K562 (cell line): ENCODE measurements at regions not wholly inside any gene's neighbourhood (a gene's known extent, or its start where the extent isn't known, plus 50 kb on each side); places are given as distances from the start of the nearest gene placed in this dataset.
A peak's percentile ranks its signal among the peaks of the same experiment; 100 is the strongest.

Experiments used
- ATAC-seq: fragments of 200-7000 bp; cut with Tn5 transposase; 3 replicates; pipeline ENCODE4 v1.9.1; 2020; ENCODE audit warnings: moderate library complexity
- BruUV-seq: library from RNA; stranded (reverse); fragments of 400-500 nt; replicated peaks from 2 replicates; lab custom pipeline; 2021; lab: Mats Ljungman, UMichigan
- CTCF ChIA-PET: fragments of 300-600 bp; formaldehyde crosslinking; extraction: SDS; loops from one replicate; lab custom pipeline; 2021; ENCODE audit warnings: low intra/inter-chr PET ratio; lab: Yijun Ruan, JAX
- POLR2A ChIA-PET: fragments of 300-600, 350-650 bp; sonication (Branson Sonifier 250); formaldehyde crosslinking; extraction: SDS; loops from one replicate; lab custom pipeline; 2021; ENCODE audit warnings: antibody characterized with exemption, inconsistent platforms; lab: Yijun Ruan, JAX
- DNase-seq, 4 experiments: peaks; one replicate each; pipeline versions ENCODE4 v3.0.0 to v3.0.0-alpha.2; 2011 to 2018; ENCODE audit warnings: low spot score in 3 of 4, mixed read lengths in 3 of 4; ENCODE audit errors: extremely low read depth in 1 of 4
- FAIRE-seq: peaks from 2 replicates; lab custom pipeline; 2011; peaks lifted over from hg19 to GRCh38; lab: Jason Lieb, UNC
- H2AFZ ChIP-seq: 2 replicates; pipeline ENCODE4 v1.6.0; 2011; ENCODE audit warnings: low read depth, low read length, control low read depth, inconsistent platforms
- H3K27ac ChIP-seq: fragments of 200-600 bp; 3 replicates; pipeline ENCODE4 v1.8.0; 2011; ENCODE audit warnings: low read depth, mild to moderate bottlenecking, control low read depth, inconsistent platforms, low read length, moderate library complexity, mixed read lengths; ENCODE audit errors: extremely low read depth
- H3K27me3 ChIP-seq, 2 experiments: fragments of 300-600 bp in 1 of 2; 2 replicates in 1 of 2; 3 replicates in 1 of 2; pipeline versions ENCODE4 v1.6.0 to v1.8.0; 2011; ENCODE audit warnings: inconsistent platforms in 2 of 2, low read length in 2 of 2, mild to moderate bottlenecking in 1 of 2, mixed read lengths in 1 of 2, moderate library complexity in 1 of 2; ENCODE audit not compliant: control insufficient read depth in 2 of 2, insufficient read depth in 2 of 2
- H3K36me3 ChIP-seq: fragments of 300-600 bp; 3 replicates; pipeline ENCODE4 v1.8.0; 2011; ENCODE audit warnings: mild to moderate bottlenecking, low read length, inconsistent platforms; ENCODE audit not compliant: control insufficient read depth, insufficient read depth
- H3K4me1 ChIP-seq, 2 experiments: fragments of 200-600 bp in 1 of 2; replicated peaks in 1 of 2; 2 replicates in 1 of 2; 3 replicates in 1 of 2; pipeline versions ENCODE4 v1.5.1 to v1.8.0; 2011; ENCODE audit warnings: inconsistent platforms in 2 of 2, low read length in 2 of 2, mild to moderate bottlenecking in 1 of 2, mixed read lengths in 1 of 2, moderate library complexity in 1 of 2; ENCODE audit not compliant: control insufficient read depth in 2 of 2, insufficient read depth in 2 of 2
- H3K4me2 ChIP-seq: 2 replicates; pipeline ENCODE4 v1.6.1; 2011; ENCODE audit warnings: low read length, control low read depth, inconsistent platforms, mixed read lengths; ENCODE audit not compliant: insufficient read depth
- H3K4me3 ChIP-seq: fragments of 200-600 bp; sonication (generic), shearing (Covaris generic); 2 replicates; pipeline ENCODE4 v1.5.1; 2016; ENCODE audit warnings: control low read depth, inconsistent platforms
- H3K79me2 ChIP-seq: fragments of 200-600 bp; 3 replicates; pipeline ENCODE4 v1.8.0; 2011; ENCODE audit warnings: low read length, inconsistent platforms; ENCODE audit not compliant: control insufficient read depth, insufficient read depth
- H3K9ac ChIP-seq, 2 experiments: 2 replicates each; pipeline versions ENCODE4 v1.6.0 to v1.6.1; 2011; ENCODE audit warnings: low read depth in 2 of 2, low read length in 2 of 2, control low read depth in 1 of 2, inconsistent platforms in 1 of 2, mild to moderate bottlenecking in 1 of 2, mixed read lengths in 1 of 2; ENCODE audit not compliant: insufficient read depth in 1 of 2
- H3K9me1 ChIP-seq: one replicate; pipeline ENCODE4 v1.6.0; 2011; ENCODE audit warnings: inconsistent platforms, mild to moderate bottlenecking, low read length, moderate library complexity; ENCODE audit not compliant: control insufficient read depth, insufficient read depth
- H3K9me3 ChIP-seq: replicated peaks from 2 replicates; pipeline ENCODE4 v1.5.1; 2011; ENCODE audit warnings: low read depth, low read length, inconsistent platforms; ENCODE audit not compliant: control insufficient read depth, insufficient read depth
- H4K20me1 ChIP-seq: replicated peaks from 2 replicates; pipeline ENCODE4 v1.6.1; 2011; ENCODE audit warnings: low read length, inconsistent platforms, mixed read lengths; ENCODE audit not compliant: control insufficient read depth, insufficient read depth
- ESRRA ChIP-seq: fragments of 450-650 bp; IDR thresholded peaks from 2 replicates; pipeline ENCODE4 v1.6.1; 2014; ENCODE audit warnings: low read depth, mild to moderate bottlenecking, moderate library complexity, borderline replicate concordance
- FOXP1 ChIP-seq: sonication (generic); formaldehyde crosslinking; IDR thresholded peaks from 2 replicates; pipeline ENCODE4 v1.8.0; 2022; ENCODE audit warnings: mild to moderate bottlenecking, missing genetic modification reagents
- JUND ChIP-seq, 2 experiments: IDR thresholded peaks; 2 replicates in 1 of 2; 3 replicates in 1 of 2; pipeline ENCODE4 v1.6.1; 2011; ENCODE audit warnings: borderline replicate concordance in 2 of 2, low read depth in 2 of 2, low read length in 2 of 2, improper control_type of control experiment in 1 of 2, missing biosample characterization in 1 of 2, missing genetic modification characterization in 1 of 2, missing genetic modification reagents in 1 of 2
- MAFG ChIP-seq: fragments of 450-650 bp; conservative IDR thresholded peaks from 2 replicates; pipeline ENCODE4 v1.6.1; 2016; ENCODE audit warnings: missing genetic modification characterization, missing compliant biosample characterization
- PCBP1 ChIP-seq: fragments of 200-400 bp; formaldehyde crosslinking; IDR thresholded peaks from 2 replicates; pipeline ENCODE4 v1.6.1; 2018; ENCODE audit warnings: mild to moderate bottlenecking, low read depth, low read length; ENCODE audit not compliant: poor library complexity, severe bottlenecking
- RBM15 ChIP-seq: fragments of 200-400 bp; formaldehyde crosslinking; IDR thresholded peaks from 2 replicates; pipeline ENCODE4 v1.6.1; 2018; ENCODE audit warnings: mild to moderate bottlenecking, low read length, moderate library complexity; ENCODE audit not compliant: insufficient read depth
- TCF7L2 ChIP-seq: fragments of 150-350 bp; IDR thresholded peaks from 2 replicates; pipeline ENCODE4 v1.6.1; 2016; ENCODE audit warnings: low read depth, mild to moderate bottlenecking, low read length, moderate library complexity
- THAP12 ChIP-seq: fragments of 250-450 bp; sonication (Bioruptor Pico); IDR thresholded peaks from 2 replicates; pipeline ENCODE4 v1.9.0; 2021; ENCODE audit warnings: mild to moderate bottlenecking, inconsistent platforms
- ZFP36 ChIP-seq: fragments of 150-350 bp; IDR thresholded peaks from 2 replicates; pipeline ENCODE4 v1.6.1; 2018; ENCODE audit warnings: low read length, low read depth; ENCODE audit not compliant: partially characterized antibody
- ZNF140 ChIP-seq: fragments of 250-450 bp; sonication (Bioruptor Pico); IDR thresholded peaks from 2 replicates; pipeline ENCODE4 v1.8.0; 2021; ENCODE audit warnings: moderate library complexity, mild to moderate bottlenecking, inconsistent platforms
- ZNF384 ChIP-seq: IDR thresholded peaks from 2 replicates; pipeline ENCODE4 v1.6.1; 2012; ENCODE audit warnings: low read depth, low read length, improper control_type of control experiment
- ZNF583 ChIP-seq: fragments of 250-450 bp; sonication (Bioruptor Pico); IDR thresholded peaks from 2 replicates; pipeline ENCODE4 v1.4.0; 2020
- ZNF740 ChIP-seq, 3 experiments: fragments of 200-800 bp in 1 of 3; sonication (Bioruptor generic) in 1 of 3; sonication (generic) in 1 of 3; formaldehyde crosslinking in 1 of 3; IDR thresholded peaks; 2 replicates each; pipeline versions ENCODE4 v1.6.1 to v1.8.0; 2016 to 2022; ENCODE audit warnings: mild to moderate bottlenecking in 2 of 3, missing compliant biosample characterization in 2 of 3, missing genetic modification characterization in 2 of 3, missing genetic modification reagents in 1 of 3
- WGBS: fragments of 100-300 bp; shearing (Covaris generic); methylation state at CpG from one replicate; pipeline ENCODE4 v1.1.6; 2016; ENCODE audit warnings: low coverage, mixed read lengths; ENCODE audit not compliant: insufficient coverage; ENCODE audit errors: missing lambda C conversion rate; 5-methylcytosine and 5-hydroxymethylcytosine counted together
- in situ Hi-C: fragments of 300-500 bp; cut with MboI; formaldehyde crosslinking; loops from 4 replicates; pipeline ENCODE4 v1.15.0; 2018; ENCODE audit warnings: inconsistent platforms, mixed read lengths
- intact Hi-C: fragments of 100-400 bp; cut with micrococcal nuclease; formaldehyde crosslinking; loops from 2 replicates; pipeline ENCODE4 v1.14.2; 2022
- TF ChIP-seq, protein P1 (sequence below): fragments of 200-800 bp; sonication (Bioruptor generic); IDR thresholded peaks from 2 replicates; pipeline ENCODE4 v1.6.1; 2016; ENCODE audit warnings: missing genetic modification characterization, missing compliant biosample characterization

DNA sequence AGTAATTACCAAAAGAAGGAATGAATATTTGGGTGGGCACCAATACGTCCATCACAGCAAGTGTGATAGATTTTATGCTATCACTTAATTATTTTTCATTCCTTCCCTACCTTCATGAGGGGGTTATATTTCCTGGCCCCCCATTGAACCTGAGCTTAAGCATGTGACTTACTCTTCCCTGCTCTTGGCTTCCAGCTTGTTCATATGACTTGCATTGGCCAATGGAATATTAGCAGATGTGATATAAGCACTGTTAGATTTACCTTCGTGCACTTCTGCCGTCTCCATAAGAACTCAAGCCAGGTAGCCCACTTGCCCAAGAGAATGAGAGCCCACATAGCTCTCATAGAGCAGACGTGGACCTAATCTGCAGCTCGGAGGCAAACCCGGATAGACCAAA, 99.1 kb upstream of the SMARCA2 start:
- no peaks in the 10 kb centered on the region for H3K36me3 ChIP-seq
- no peaks in the 10 kb centered on the region for H3K4me1 ChIP-seq
- no peaks in the 10 kb centered on the region for H3K9me3 ChIP-seq
- no peaks in the 10 kb centered on the region for H3K79me2 ChIP-seq
- H2AFZ ChIP-seq, result no peak overlapping the region; the same call in 1 of the 2 replicates
- POLR2A ChIA-PET, result interaction anchor here (1.3 kb wide), 1 partner anchor 292 kb away, joined by 4 read pairs; no protein-coding TSS in a partner anchor
- H3K4me2 ChIP-seq, result peak overlapping the region; percentile 27; the same call in 1 of the 2 replicates
- no peaks in the 10 kb centered on the region for H4K20me1 ChIP-seq
- BruUV-seq, result no TSS peak
- DNase-seq, result no peak
- ATAC-seq, result no peak
- H3K4me3 ChIP-seq, result no peak overlapping the region
- CTCF ChIA-PET, result no interaction called here
- intact Hi-C loops, result no loop called here
- no peak overlapping the region for H3K9ac ChIP-seq
- in situ Hi-C loops, result no loop called here
- peaks cover 0 to 10% of the 10 kb centered on the region in 2 experiments; a peak in 2 of 5 replicates for H3K27me3 ChIP-seq
- WGBS, result 2% methylated on average over 6 of the region's 6 CpGs
- FAIRE-seq, result no peak
- H3K9me1 ChIP-seq, result no peaks in the 10 kb centered on the region
- H3K27ac ChIP-seq, result no peak overlapping the region
- TF ChIP-seq ZNF740 (CRISPR knock-in tag; IDR thresholded peaks at IDR 0.05), result no peak
- no peak for TF ChIP-seq ZNF740 (tag; IDR thresholded peaks at IDR 0.05)
- no peak for TF ChIP-seq PCBP1
- no peak for TF ChIP-seq ESRRA
- TF ChIP-seq THAP12 (CRISPR knock-in tag), result no peak
- TF ChIP-seq ZFP36, result no peak
- TF ChIP-seq ZNF140, result no peak
- no peak for TF ChIP-seq RBM15
- TF ChIP-seq, protein P1, sequence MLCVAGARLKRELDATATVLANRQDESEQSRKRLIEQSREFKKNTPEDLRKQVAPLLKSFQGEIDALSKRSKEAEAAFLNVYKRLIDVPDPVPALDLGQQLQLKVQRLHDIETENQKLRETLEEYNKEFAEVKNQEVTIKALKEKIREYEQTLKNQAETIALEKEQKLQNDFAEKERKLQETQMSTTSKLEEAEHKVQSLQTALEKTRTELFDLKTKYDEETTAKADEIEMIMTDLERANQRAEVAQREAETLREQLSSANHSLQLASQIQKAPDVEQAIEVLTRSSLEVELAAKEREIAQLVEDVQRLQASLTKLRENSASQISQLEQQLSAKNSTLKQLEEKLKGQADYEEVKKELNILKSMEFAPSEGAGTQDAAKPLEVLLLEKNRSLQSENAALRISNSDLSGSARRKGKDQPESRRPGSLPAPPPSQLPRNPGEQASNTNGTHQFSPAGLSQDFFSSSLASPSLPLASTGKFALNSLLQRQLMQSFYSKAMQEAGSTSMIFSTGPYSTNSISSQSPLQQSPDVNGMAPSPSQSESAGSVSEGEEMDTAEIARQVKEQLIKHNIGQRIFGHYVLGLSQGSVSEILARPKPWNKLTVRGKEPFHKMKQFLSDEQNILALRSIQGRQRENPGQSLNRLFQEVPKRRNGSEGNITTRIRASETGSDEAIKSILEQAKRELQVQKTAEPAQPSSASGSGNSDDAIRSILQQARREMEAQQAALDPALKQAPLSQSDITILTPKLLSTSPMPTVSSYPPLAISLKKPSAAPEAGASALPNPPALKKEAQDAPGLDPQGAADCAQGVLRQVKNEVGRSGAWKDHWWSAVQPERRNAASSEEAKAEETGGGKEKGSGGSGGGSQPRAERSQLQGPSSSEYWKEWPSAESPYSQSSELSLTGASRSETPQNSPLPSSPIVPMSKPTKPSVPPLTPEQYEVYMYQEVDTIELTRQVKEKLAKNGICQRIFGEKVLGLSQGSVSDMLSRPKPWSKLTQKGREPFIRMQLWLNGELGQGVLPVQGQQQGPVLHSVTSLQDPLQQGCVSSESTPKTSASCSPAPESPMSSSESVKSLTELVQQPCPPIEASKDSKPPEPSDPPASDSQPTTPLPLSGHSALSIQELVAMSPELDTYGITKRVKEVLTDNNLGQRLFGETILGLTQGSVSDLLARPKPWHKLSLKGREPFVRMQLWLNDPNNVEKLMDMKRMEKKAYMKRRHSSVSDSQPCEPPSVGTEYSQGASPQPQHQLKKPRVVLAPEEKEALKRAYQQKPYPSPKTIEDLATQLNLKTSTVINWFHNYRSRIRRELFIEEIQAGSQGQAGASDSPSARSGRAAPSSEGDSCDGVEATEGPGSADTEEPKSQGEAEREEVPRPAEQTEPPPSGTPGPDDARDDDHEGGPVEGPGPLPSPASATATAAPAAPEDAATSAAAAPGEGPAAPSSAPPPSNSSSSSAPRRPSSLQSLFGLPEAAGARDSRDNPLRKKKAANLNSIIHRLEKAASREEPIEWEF (CRISPR knock-in tag), result no peak
- no peak for TF ChIP-seq ZNF583 (CRISPR knock-in tag)
- TF ChIP-seq MAFG (tag), result no peak
- TF ChIP-seq ZNF384, result no peak
- no peak for TF ChIP-seq JUND (IDR thresholded peaks at IDR 0.05; ENCODE audit: borderline replicate concordance, low read depth, low read length)
- TF ChIP-seq JUND (tag; IDR thresholded peaks at IDR 0.05; ENCODE audit: borderline replicate concordance, low read depth, low read length), result no peak
- TF ChIP-seq TCF7L2, result no peak
- TF ChIP-seq FOXP1 (CRISPR knock-in tag), result no peak
